Glomerular visceral epithelial cell (primary cell): ENCODE measurements at regions not wholly inside any gene's neighbourhood (a gene's known extent, or its start where the extent isn't known, plus 50 kb on each side); places are given as distances from the start of the nearest gene placed in this dataset.
"Not testable (repeated sequence)": the region's sequence is repeated elsewhere in the genome, so short reads cannot be mapped to it uniquely, and the experiment has no call there.

Source experiments
- DNase-seq: peaks from one replicate; pipeline ENCODE4 v3.0.0-alpha.2; 2016; ENCODE audit errors: extremely low spot score

DNA sequence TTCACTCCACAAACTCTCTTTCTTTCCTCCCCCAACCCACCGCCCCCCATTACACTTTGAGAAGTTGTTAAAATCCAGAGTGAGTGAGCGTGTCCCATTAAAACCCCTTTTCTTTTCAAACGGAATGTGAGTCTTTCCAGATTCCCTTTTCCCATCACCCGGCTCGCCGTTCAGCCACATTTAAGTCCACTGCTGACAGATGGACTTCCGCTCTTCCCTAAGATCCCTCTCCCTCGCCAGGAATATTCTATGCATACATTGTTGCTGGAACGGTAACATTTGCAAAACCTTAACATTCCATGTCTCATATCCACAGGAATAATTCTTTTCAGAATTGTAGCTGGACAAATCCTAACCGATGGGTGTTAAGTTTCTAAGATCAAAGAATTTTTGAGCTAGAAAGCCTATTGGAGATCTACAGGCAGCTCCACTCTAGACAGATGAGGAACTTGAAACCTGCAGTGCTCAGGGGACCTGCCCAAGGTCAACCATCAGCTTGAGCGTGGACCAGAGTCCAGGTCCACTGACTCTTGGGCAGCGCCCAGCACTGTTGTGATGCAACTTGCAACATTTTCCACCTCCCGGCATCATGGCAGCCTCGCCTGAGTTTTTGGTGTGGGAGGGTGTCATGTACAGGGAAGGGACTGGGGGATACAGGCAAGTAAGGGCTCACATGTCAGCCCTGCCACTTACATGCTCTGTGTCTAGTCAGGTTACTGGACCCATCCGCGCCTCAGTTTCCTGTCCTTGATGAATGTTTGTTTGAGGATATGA, 500.1 kb downstream of the CCDC171 start:
- DNase-seq, result no peak

DNA sequence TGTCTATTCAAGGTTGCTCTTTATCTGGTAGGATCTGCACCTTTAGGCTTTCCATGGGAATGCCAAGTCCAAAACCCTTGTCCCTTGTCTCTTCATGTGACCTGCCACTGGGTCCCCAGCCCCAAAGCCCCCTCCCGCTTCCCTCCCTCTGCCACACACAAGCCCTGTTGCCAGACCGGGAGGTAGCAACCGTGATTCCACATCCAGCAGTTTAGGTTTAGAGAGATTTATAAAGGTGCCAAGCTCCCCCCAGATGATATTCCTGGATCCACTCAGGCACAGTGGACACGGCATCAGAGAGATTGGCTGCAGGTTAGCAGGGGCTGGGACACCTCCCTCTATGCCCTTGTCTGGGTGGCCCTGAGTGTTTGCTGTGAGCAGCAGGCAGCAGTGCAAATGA, 504.7 kb downstream of the CCDC171 start:
- DNase-seq, result no peak

GRCh38 chr9:16058131-16058549, 505.3 kb downstream of the CCDC171 start:
- DNase-seq, result peak; percentile 74

DNA sequence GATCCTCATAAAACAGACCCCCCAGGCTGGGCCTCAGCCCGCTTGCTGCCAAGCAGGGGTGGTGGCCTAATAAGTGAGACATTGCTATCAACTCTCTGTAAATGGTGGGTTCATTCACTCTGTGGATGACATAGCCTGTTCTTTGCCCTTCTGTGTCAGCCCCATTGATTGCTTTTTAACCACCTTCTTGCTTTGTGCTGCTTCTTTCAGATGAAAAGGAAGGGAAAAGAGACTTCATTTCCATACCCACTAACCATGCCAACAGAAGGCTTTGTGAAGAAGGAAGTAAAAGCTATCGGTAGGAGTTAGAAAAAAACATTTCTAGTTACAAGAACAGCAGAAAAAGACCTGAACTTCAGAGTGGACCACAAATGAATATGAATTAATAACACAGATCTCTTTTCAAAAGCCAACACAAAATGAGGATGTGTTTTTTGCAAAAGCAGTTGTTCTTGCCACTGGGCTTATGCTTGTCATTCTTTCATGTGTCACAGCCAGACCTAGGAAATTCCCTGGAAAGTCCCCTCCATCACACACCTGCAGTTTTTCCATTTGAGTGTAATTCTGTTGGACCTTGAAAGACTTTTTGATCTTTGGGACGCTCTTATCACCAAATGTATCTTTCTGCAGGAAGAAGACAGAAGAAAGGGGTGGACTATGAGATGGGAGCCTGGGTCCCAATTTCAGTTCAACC, 507.7 kb downstream of the CCDC171 start:
- DNase-seq, result peak; percentile 46

DNA sequence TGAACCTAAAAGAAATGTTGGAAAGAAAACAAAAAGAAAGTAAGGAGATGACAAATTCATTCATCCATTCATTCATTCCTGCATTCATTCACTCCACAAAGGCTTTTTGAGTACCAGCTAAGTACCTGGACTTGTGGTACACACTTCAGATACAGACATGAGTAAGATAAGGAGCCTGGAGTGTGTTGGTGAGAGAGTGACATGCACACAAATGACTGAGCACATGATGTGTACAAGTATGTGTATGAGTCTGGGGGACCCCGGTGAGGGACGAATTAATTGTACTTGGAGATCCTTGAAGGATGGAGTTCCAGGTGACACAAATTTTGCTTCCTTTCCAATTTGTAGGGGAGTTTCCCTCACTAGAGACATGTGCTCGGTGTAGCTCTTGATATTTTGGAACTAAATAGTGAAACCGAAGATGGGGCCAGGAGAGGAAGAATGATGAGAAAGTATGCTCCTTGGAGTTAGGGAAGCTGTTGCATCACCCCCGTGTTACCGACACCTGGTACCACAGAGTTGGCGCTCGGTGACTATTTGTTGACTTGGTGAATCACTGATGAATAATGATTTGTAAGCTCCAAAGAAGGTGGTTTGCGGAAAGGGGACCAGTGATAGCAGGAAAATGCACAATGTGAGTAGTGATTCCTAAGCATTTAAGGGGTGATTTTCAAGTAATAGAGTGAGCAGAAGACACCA, 509.8 kb downstream of the CCDC171 start:
- peak; percentile 95 for DNase-seq

DNA sequence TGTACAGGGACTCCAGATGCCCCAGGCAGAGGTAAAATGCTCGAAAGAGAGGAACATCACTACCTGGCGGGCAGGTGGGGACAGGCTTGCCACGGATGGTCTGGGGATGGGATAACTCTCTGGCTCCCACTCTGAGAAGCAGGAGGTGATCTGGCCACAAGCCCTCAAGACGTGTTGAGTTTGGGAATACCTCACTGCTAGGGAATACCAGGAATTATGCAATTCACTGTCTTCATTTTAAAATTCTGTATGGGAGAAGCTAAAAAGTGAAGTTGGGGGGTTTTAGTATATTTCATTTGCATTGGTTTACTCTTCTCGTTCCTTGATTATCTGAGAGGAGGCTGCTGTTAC, 510.4 kb downstream of the CCDC171 start:
- no peak for DNase-seq

DNA sequence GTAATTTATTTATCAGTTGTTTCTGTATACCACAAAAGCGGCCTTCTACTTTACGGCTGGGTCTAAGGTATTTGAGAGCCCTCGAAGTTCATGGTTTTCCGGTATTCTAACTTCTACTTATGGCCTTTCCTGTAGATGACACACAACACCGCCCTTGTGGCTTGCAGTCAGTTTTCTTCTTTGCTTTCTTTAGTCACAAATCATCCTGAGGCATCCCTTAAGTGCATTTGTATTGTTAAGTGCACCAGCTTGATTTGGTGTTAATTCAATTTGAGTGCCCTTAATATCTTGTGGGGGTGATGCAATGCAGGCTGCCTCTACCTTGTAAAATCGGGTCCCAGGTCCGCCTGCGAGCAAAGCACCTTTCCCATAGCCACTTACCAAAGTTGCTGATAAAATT, 511.9 kb downstream of the CCDC171 start:
- DNase-seq, result peak; percentile 70

DNA sequence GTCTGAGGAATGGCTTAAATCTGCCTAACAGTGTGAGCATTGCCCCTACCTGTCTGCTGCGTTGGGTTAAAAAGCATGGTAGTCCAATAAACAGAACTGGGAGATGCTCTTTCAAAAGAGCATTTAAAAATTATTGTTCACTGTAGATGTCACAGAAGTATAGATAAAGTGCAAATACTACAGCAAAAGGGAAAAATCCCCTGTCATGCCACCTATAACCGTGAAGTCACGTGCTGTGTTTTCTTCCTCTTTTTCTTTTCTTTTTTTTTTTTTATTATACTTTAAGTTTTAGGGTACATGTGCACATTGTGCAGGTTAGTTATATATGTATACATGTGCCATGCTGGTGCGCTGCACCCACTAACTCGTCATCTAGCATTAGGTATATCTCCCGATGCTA, 513.4 kb downstream of the CCDC171 start:
- DNase-seq, result not testable (repeated sequence)

GRCh38 chr9:16068476-16068875, 515.6 kb downstream of the CCDC171 start:
- no peak for DNase-seq

DNA sequence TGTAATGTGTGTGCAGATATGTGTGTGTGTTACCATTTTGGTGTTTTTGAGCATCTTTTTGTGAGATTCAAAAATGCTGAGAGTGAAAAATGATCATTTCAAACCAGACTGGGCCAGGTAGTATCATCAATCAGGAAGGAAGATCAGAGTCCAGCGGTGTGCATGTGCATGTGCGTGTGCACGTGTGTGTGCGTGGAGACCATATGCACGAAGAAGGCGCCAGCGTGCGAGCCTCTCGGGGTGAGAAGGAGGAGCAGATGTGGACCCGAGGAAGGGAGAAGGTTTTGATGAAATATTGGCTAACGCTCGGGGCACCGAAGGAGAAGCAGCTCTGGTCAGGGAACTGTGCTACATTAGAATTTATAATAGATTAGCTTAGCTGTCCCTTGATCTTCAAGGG, 516.4 kb downstream of the CCDC171 start:
- DNase-seq, result no peak

DNA sequence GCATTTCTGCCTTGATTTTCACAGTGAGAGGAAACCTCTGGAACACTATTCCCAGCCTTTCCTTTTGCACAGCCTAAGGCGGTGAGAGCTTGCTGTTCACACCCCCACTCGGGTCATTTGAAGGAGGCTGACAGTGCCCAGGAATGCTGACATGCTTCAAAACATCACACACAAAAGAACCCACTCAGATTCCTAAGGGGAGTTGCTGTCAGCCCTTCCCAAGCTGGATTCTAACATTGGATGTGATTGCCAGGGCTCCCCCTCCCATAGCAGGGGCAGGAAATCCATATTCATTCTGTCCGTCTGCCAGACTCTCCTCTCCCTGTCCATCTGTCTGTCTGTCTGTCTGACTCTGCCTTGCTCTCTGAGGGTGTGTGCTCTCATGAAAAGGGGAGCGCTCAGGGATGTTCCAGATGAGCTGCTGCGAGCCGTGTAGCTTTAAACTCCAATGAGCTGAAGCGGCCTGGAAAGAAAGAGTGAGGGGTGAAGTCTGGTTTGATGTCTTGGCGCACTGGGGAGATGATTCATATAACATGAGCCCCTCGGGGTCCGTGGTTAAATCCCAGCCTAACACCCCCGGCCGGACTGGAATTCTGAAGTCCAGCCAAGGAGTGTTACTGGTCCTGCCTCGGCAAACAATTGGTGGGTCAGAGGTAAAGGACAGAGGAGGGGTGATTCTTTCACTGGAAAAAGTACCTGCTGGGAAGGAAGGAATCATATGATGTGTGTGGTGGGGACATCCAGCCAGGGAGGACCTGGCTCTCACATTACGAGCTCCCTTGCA, 517.0 kb downstream of the CCDC171 start:
- DNase-seq, result peak; percentile 77

DNA sequence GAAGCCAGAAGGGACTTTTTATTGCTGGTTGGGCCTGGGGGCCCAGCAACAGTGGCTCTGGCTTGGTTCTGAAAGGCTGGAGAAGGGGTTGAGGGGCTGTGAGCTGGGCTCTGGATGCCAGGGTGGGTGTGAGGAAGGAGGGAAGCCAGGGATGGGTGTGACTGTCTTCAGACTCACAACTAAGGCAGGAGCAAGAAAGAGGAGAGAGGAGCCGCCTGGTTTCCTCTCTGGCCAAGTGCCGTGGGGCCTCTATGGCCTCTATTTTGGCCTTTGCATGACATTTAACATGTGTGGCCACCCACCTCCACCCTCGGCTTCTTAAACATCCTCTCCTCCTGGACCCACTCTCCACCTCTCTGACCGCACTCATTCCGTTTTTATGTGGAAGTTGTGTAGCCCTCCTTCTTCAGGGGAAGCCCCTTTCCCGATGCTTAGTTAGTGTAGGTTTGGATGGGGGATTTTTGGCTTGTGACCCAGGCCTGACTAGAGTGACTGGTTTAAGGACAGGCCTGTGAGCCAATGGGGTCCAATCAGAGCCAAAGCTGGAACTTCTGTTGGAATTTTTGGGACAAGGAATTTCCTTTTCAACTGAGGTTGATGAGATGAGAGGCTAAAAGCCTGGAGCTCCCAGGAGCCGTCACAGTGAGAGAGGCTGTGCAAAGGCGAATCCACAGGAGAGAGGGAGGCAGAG, 517.8 kb downstream of the CCDC171 start:
- DNase-seq, result no peak

GRCh38 chr9:16071400-16071799, 518.6 kb downstream of the CCDC171 start:
- DNase-seq, result no peak

- no peak for DNase-seq
Measured at GRCh38 chr9:16074963-16075362, 522.1 kb downstream of the CCDC171 start.

DNA sequence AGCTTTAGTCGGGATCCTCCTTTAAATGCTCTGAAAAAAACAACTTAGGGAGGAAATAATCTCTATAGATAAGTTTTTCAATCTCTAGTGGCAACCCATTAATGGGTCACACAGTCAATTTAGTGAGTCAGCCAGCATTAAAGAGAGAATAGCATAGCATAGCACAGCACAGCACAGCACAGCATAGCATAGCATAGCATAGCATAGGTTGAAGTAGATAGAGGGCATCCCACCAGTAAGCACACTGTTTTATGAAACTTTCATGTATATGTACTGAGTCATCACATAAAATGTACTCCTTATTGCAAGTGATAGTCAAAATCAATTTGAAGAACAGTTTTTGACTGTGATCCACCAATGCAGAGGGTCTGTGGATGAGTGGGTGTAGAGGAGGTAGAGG, 522.9 kb downstream of the CCDC171 start:
- no peak for DNase-seq

DNA sequence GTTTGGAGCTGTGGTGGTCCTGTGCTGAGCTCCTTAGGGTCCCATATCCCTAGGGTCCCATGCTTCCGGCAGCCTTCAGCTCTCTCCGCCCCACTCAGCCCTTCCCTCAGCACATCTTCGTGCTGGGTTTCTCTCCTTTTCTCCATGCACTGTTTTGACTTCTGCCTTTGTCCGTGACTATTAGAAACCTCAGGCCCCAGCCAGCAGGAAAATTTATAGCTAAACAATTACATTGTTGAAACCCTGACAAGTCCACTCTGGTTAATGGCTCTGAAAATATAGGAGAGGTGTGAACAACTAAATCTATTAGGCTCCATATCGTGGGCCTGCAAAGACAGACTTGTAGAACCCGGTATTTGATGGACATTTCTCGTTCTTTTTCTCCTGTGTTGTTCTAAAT, 523.7 kb downstream of the CCDC171 start:
- DNase-seq, result no peak

DNA sequence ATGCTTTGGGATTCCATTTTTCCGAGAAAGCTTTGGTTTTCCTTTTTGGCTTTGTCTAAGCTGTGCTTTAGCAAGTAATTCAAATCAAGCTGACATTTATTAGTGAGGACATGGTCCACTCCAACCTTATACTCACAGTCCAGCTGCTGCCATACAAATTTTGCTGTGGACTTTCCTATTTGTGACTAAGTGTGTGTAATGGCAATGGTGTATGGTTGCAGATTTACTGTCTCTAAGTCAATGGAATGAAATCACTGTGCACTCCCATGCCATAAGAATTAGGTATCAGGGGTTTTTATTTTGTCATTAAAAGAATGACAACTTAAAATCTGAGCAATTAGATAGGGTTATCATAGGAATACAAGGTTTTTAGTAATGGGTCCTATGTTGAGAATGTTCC, 530.0 kb downstream of the CCDC171 start:
- no peak for DNase-seq

DNA sequence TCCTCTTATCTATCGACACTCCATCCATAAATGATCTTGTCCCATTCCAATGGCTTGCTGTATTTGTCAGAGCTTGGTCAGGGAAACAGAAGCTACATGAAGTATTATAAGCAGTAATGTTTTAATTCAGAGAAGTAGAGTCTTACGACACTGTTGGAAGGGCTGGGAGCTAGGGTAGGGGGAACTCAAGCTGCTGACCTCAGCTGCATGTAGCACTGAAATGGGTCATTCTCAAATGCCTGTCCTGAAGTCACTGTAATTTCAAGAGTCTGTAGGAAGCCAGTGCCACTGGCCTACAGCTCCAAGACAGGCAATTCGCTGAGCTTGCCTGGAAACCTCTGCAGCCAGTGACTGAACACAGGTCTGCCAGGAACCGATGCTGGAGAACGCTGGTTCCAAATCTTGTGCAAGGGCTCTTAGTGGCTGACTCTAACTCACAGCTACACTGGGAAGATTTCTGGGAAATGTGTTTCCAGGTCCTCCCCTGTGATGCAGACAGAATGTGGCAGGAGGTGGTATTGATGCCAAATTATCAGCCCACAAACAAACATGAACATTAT, 532.4 kb downstream of the CCDC171 start:
- no peak for DNase-seq

GRCh38 chr9:16090907-16091629, 538.2 kb downstream of the CCDC171 start:
- DNase-seq, result peak; percentile 17
